SH-SY5Y (cell line): ENCODE measurements at regions not wholly inside any gene's neighbourhood (a gene's known extent, or its start where the extent isn't known, plus 50 kb on each side); places are given as distances from the start of the nearest gene placed in this dataset.

Experiments used
- GATA2 ChIP-seq: IDR thresholded peaks from 2 replicates; pipeline ENCODE4 v1.6.1; 2011; ENCODE audit warnings: mild to moderate bottlenecking, low read depth, low read length
- GATA3 ChIP-seq: IDR thresholded peaks from 2 replicates; pipeline ENCODE4 v1.6.1; 2011; ENCODE audit warnings: low read depth, mild to moderate bottlenecking, low read length, moderate library complexity

DNA sequence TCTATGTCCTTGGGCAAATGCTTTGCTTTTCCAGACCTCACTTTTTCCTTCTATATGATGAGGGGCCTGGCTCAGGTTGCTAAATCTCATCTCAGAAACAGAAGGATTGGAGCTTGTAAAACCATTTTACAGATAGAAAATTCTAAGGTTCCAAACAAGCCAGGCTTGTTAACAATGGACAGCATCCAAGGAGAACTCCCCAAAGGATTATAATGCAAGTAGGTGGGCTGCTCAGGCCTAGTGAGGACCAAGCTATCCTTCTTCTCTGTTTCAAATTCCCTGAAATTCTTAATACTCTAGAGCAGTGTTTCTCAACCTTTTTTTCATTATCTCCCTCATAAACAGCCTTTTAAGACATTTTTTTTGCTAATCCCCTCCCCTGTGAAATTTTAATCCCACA, 269.8 kb downstream of the TMEM38B start:
- TF ChIP-seq GATA2 (no peak), GATA3 (no peak)
